GM18858 (cell line): ENCODE measurements at regions not wholly inside any gene's neighbourhood (a gene's known extent, or its start where the extent isn't known, plus 50 kb on each side); places are given as distances from the start of the nearest gene placed in this dataset.

Experiments
- ATAC-seq: cut with Tn5 transposase; IDR thresholded peaks from one replicate; pipeline ENCODE4 v1.9.1; 2021; ENCODE audit not compliant: unreplicated experiment

DNA sequence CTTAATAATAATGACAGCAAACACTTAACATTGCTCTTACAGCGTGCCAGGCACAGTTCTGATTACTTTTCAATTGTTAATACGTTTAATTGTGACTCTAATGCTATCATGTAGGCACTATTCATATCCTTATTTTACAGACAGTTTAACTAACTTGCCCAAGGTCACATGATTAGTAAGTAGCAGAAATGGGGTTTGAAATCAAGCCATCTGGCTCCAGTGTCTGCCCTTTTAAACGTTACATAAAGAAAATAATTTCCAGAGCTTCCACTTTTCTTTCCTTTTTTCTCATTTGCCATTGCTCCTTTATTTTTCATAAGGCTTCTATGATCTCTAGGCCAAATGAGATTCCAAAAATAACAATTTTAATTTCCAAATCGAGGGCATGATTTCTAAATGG lies 50.6 kb upstream of the IKZF2 start:
- ATAC-seq = no peak

DNA sequence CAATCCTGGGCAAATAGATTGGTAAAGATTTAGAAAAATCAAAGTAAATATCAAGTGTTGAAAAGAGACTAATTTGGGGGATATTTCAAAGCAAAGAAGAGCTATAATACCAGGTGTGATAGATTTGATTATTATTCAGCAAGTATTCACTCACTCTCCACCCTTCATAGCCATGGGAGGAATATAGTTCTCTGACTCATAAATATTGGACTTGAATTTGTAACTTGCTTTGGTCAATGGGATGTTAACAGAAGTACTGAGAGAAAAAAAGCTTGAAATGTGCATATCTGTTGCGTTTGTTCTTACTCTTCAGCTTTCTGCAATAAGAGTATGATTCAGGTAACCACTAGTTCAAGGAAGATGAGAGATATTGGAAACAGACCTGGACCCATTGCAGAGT lies 54.5 kb upstream of the IKZF2 start:
- no peak for ATAC-seq

- ATAC-seq = no peak
These were observed 61.8 kb upstream of the IKZF2 start for GRCh38 chr2:213213186-213213585.

GRCh38 chr2:213214209-213214608 lies 62.8 kb upstream of the IKZF2 start:
- ATAC-seq = no peak

GRCh38 chr2:213216461-213216860 lies 65.0 kb upstream of the IKZF2 start:
- ATAC-seq = no peak

- no peak for ATAC-seq
These were observed 64.4 kb upstream of the SPAG16 start for GRCh38 chr2:213219816-213220215.

- ATAC-seq = no peak
These were observed 63.2 kb upstream of the SPAG16 start for GRCh38 chr2:213220967-213221603.

DNA sequence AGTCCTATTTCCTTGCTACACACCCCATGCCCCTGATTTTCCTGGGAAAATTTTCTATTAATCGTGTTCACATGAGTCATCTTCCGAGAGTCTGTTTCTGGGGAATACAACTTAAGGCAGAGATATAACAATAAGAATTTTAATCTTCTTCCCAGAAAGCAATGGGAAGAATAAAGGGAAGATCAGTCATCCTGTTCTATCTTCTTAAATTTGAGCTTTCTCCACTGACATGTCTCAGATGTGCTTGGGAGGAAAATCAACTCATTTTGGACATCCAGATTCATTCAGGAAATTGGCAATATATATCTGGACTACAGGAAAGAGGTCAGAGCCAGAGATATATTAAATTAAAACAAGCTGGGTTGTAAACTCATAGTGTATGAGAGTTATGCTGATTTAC lies 62.3 kb upstream of the SPAG16 start:
- no peak for ATAC-seq

DNA sequence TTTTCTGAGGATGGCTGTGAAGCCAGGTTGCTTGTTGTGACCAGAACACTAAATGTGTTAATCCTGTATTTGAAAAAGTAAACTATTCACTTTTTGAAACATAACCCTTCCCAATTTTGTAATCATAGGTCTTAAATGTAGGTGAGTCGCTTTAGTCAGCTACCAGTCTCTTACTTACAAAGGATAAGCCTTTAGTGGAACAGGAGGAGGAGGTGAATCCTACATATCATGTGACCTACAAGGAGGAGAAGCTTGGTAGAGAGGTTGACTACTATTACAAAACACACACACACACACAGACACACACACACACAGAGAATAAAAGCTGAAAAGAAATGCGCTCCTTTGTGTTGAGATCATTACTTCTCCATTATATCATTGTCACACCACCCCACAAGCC lies 59.9 kb upstream of the SPAG16 start:
- no peak for ATAC-seq

- no peak for ATAC-seq
These were observed 58.4 kb upstream of the SPAG16 start for GRCh38 chr2:213225866-213226265.

DNA sequence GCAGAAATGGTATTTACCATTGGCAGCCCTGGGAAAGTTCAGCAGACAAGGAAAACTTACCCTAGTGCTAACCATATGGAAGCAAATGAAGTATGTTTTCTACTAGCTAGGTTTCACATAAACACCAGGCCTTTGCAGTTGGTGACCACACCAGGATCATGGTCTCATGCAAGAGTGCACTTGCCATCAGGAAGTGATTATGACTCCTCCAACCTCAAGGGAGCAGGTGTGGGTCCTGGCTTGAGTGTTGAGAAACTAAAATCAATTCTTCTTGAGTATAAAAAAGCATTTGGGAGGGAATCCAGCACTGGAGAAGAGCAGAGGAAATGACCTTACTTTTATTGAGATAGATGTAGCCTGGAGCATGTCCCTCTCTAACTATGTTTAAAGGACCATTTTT lies 56.8 kb upstream of the SPAG16 start:
- peak; percentile 94 for ATAC-seq

GRCh38 chr2:213228638-213229037 lies 55.6 kb upstream of the SPAG16 start:
- no peak for ATAC-seq

DNA sequence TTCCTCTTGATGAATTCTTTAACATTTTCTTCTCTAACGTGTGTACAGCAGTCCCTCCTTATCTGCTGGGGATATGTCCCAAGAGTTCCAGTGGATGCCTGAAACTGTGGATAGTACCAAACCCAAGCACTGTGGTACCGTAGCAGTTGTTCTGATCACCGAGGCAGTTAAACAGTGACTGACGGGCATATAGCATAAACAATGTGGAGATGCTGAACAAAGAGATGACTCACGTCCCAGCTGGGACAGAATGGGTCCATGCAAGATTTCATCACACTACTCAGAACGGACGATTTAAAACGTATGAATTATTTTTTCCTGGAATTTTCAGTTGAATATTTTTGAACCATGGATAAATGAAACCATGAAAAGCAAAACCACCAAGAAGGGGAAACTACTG lies 54.5 kb upstream of the SPAG16 start:
- ATAC-seq = no peak

- ATAC-seq = no peak
These were observed 52.3 kb upstream of the SPAG16 start for GRCh38 chr2:213231966-213232365.

- ATAC-seq = peak; percentile 89
These were observed 51.4 kb upstream of the SPAG16 start for GRCh38 chr2:213232649-213233437.

GRCh38 chr2:213233438-213234330 lies 50.6 kb upstream of the SPAG16 start:
- ATAC-seq = no peak
